Stimulated activated CD8-positive, alpha-beta memory T cell treated with anti-CD3 and anti-CD28 coated beads, Interleukin-4, amount 100 ng/mL, for 48 hours (primary cell): ENCODE measurements at regions not wholly inside any gene's neighbourhood (a gene's known extent, or its start where the extent isn't known, plus 50 kb on each side); places are given as distances from the start of the nearest gene placed in this dataset.

Experiments used
- DNase-seq: peaks from one replicate; pipeline ENCODE4 v3.0.0-alpha.2; 2020

- no peak for DNase-seq
Measured at GRCh38 chr14:71514941-71515919, 417.0 kb upstream of the RGS6 start.

DNA sequence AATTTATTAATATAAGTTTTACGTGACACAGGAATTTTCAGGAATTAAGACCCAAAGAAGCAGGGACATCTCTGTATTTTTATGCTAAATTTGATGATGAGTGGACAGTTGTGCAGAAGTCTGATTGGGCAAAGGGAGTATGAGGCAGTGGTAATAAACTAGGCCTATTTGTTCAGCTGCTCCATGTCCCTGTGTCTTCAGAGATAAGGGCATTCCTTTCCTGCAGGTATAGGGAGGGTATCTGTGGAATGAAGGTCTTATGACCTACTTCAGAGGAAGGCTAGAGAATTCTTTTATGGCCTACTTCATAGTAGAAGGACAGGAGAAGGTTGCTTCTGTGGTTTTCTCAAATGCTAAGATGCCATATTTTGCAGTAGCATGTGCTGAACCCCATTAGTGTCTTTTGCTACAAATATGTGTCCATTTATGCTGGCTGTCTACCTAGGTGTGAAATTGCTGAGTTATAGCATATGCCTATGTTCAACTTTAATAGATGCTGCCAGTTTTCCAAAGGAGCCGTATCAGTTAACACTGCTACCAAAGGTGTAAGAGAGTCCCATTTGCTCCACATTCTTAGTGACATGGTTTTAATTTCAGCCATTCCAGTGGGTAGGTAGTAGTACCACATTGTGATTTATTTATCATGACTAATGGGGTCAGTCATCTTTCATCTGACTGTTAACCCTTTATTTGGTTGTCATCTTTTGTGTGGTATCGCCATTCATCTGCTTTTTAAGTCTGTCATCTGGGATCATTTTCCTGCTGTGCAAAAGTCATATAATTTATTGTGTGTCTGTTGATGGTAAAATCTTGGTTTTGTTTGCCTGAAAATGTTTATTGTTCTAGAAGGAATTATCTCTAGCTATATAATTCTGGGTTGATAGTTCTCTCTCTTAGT is 410.7 kb upstream of the RGS6 start:
- no peak for DNase-seq

- no peak for DNase-seq
Measured at GRCh38 chr14:71523630-71524319, 408.5 kb upstream of the RGS6 start.

DNA sequence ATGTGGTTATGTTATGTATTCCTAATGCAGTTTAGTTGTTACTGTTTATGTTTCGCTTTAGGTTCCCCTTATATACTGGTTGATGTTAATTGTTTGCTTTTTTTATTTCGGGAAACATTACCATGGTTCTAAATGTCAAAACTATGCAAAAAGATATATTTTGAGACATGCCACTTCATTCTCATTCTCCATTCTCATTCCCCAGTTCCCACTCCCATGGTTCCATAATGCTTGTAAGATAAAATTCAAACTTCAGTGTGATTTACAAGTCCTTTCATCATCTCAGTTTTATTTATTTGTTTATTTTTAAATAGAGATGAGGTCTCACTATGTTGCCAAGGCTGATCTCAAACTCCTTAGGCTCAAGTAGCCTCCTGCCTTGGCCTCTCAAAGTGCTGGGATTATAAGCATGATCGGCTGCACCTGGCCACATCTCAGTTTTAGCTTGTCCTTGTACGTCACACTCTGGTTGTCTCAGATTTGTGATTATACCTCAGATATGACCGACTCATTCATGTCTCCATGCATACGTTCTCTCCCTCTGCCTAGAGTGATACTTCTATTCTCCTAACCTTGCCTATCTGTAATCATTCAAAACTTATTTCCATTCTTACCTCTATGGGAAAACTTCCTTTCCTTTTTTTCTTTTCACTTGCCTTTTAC is 407.8 kb upstream of the RGS6 start:
- no peak for DNase-seq

GRCh38 chr14:71525663-71526221 is 406.5 kb upstream of the RGS6 start:
- DNase-seq, result no peak

GRCh38 chr14:71526388-71526787 is 405.8 kb upstream of the RGS6 start:
- DNase-seq, result no peak

DNA sequence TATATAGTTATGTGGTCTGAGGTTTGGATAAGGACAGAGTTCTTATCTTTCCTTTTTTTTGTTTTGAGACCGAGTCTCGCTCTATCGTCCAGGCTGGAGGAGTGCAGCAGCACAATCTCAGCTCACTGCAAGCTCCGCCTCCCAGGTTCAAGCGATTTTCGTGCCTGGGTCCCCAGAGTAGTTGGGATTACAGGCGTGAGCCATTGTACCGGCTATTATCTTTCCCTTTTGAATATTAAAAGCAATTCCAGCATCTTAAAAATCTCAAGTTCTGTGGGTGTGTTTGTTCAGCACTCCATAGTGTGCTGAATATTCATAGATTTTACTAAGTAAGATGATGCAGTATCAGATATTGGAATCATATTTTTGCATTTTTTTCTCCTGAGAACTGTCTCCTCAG is 404.4 kb upstream of the RGS6 start:
- DNase-seq, result no peak

GRCh38 chr14:71529848-71530247 is 402.4 kb upstream of the RGS6 start:
- no peak for DNase-seq

GRCh38 chr14:71532344-71532743 is 399.9 kb upstream of the RGS6 start:
- DNase-seq, result no peak

- no peak for DNase-seq
Measured at GRCh38 chr14:71532790-71533189, 399.4 kb upstream of the RGS6 start.

- DNase-seq, result no peak
Measured at GRCh38 chr14:71533390-71533789, 398.8 kb upstream of the RGS6 start.

DNA sequence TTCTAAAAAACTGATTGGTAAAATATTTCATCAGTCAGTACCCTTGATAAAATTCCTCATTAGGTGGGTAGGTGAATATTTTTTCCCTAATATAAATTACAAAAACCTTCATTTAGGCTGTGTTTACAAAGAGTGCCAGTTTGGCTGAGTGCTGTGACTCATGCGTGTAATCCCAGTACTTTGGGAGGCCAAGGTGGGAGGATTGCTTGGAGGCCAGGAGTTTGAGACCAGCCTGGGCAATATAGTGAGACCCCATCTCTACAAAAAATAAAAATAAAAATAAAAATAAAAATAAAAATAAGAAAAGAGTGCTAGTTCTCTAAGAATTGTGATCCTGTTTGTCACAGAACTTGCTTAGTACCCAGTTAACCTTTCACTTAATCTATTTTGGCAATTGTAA is 398.4 kb upstream of the RGS6 start:
- no peak for DNase-seq

- no peak for DNase-seq
Measured at GRCh38 chr14:71534506-71534905, 397.7 kb upstream of the RGS6 start.

DNA sequence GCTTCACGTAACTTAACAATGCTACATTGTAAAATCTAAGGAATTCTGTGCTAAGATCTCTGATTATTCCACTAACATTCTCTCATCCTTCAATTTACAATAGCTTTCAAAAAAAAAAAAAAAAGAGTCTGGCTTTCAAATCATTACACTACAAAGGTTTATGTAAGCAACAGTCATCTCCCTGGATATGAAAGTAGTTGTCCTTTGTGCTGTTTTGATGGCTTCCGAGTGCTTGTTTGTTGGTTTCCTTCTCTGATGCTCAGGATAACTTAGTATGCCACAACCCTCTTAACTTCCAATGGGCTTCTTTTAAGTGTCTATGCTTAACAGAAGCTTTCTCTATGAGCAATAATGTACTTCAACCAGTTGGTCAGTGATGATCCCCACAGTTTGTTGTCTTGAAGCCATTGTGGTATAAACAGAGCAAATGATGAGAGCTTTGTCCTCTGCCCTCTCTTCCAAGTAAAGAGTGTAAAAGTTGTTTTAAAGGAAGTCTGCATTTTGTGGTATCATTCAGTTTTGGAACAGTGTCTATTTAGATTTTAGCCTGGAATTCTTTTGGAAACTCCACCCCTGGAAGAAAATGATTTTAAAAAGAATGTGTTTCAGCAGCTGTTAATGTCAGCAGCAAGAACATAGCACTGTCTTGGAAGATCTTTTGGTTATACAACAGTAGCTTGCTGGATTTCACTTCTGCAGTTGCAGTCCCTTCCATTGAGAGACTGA is 396.1 kb upstream of the RGS6 start:
- DNase-seq, result no peak

DNA sequence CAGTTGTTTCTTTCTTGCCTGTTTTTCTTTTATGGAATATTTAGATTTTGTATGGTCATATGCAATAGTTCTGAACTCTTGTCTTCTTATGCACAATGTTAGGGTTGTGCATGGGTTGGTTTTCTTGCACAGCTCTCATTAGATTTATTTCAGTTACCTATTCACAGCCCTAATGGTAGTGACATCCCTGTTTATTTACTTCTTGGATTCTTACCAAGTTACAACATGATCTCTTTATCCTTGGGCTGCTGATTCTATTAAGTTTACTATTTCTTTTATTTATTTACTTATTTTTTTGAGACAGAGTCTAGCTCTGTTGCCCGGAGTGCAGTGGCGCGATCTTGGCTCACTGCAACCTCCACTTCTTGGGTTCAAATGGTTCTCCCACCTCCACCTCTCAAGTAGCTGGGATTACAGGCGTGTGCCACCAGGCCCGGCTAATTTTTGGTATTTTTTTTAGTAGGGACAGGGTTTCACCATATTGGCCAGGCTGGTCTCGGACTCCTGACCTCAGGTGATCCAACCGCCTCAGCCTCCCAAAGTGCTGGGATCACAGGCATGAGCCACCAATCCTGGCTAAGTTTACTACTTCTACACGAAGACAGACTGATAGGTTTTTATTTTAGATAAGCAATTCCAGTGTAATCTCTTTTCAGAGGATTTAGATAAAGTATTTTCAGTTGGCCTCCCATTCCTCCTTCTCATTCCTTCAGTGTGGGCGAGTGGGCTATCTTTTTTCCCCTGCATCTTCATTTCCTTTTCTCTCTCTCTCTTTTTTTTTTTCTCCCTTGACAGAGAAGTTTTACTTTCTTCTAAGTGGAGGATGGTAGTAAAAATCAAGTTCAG is 395.1 kb upstream of the RGS6 start:
- no peak for DNase-seq

- DNase-seq, result no peak
Measured at GRCh38 chr14:71538288-71538687, 393.9 kb upstream of the RGS6 start.

GRCh38 chr14:71538938-71539649 is 393.1 kb upstream of the RGS6 start:
- DNase-seq, result no peak

DNA sequence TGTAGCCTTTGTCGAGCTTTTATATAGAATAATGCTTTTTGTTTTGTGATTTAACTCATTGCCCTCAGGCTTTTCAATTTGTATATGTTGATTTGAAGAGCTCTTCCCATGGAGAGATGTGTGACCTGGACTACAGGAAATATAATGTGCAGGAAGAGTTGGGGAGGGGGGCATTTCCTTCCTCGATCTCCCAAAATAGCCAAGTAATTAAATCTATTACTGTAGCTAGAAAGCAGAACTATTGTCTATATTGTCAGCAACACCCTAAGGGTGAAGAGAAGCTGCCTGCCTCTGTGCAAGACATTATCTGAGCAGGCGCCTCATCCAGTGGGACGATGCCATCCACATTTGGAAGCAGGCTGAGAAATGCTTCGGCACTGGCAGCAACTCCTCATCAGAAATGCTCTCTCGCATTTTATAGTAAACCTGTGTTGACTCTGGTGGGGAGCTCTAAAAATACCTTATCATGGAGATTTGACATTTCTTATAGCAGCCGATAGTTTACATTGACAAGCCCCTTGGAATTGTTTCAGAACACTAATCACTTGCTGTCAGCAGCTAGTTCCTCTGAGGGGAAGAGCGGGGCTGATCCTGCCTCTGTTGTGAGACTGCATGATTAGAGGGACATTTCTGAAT is 392.5 kb upstream of the RGS6 start:
- DNase-seq, result no peak

DNA sequence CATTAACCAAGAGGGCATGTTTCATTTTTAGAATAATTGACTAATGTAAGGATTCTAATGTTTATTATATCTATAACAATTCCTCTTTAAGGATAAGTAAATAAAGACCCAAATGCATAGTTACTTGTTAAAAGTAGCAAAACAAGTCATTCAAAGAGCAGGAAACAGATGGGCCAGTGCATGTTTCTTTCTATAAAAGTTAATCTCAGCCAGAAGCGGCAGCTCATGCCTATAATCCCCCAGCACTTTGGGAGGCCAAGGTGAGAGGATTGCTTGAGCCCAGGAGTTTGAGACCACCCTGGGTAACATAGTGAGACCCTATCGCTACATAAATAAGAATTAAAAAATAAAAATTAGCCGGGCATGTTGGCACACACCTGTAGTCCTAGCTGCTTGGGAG is 391.0 kb upstream of the RGS6 start:
- no peak for DNase-seq
